ENCODE measurements at regions not wholly inside any gene's neighbourhood (a gene's known extent, or its start where the extent isn't known, plus 50 kb on each side); places are given as distances from the start of the nearest gene placed in this dataset.

GRCh38 chr1:217036757-217037156 lies 313.5 kb upstream of the ESRRG start:
- TF ChIP-seq POLR2AphosphoS5 (IDR thresholded peaks at IDR 0.05; ENCODE audit: low read depth, low read length) (no peak), POLR2A (IDR thresholded peaks at IDR 0.05; ENCODE audit: low read depth, low read length) (no peak)

All from GM12892 (cell line).